Fibroblast of skin of right biceps (primary cell): ENCODE measurements at regions not wholly inside any gene's neighbourhood (a gene's known extent, or its start where the extent isn't known, plus 50 kb on each side); places are given as distances from the start of the nearest gene placed in this dataset.

Experiments
- DNase-seq: peaks from one replicate; pipeline ENCODE4 v3.0.0-alpha.2; 2013

GRCh38 chr2:51243892-51244535 is 212.1 kb upstream of the NRXN1 start:
- no peak for DNase-seq

GRCh38 chr2:51237626-51238271 is 205.8 kb upstream of the NRXN1 start:
- DNase-seq: no peak

GRCh38 chr2:51232027-51232426 is 200.1 kb upstream of the NRXN1 start:
- DNase-seq: no peak

- no peak for DNase-seq
These were observed 199.1 kb upstream of the NRXN1 start for GRCh38 chr2:51231071-51231470.

- no peak for DNase-seq
These were observed 193.4 kb upstream of the NRXN1 start for GRCh38 chr2:51225377-51225776.

GRCh38 chr2:51224790-51225189 is 192.9 kb upstream of the NRXN1 start:
- no peak for DNase-seq

- no peak for DNase-seq
These were observed 190.2 kb upstream of the NRXN1 start for GRCh38 chr2:51222106-51222505.

- DNase-seq: no peak
These were observed 188.7 kb upstream of the NRXN1 start for GRCh38 chr2:51220606-51221005.

- no peak for DNase-seq
These were observed 188.1 kb upstream of the NRXN1 start for GRCh38 chr2:51220080-51220479.

- peak; percentile 38 for DNase-seq
These were observed 187.5 kb upstream of the NRXN1 start for GRCh38 chr2:51219468-51219867.

GRCh38 chr2:51218047-51218446 is 186.1 kb upstream of the NRXN1 start:
- DNase-seq: peak; percentile 29

GRCh38 chr2:51213826-51214225 is 181.9 kb upstream of the NRXN1 start:
- no peak for DNase-seq

- no peak for DNase-seq
These were observed 180.4 kb upstream of the NRXN1 start for GRCh38 chr2:51212374-51212773.

GRCh38 chr2:51208521-51208920 is 176.6 kb upstream of the NRXN1 start:
- no peak for DNase-seq

GRCh38 chr2:51201295-51201694 is 169.4 kb upstream of the NRXN1 start:
- no peak for DNase-seq

- DNase-seq: no peak
These were observed 162.7 kb upstream of the NRXN1 start for GRCh38 chr2:51194656-51195055.

- DNase-seq: no peak
These were observed 138.3 kb upstream of the NRXN1 start for GRCh38 chr2:51170273-51170672.

- peak; percentile 16 for DNase-seq
These were observed 133.8 kb upstream of the NRXN1 start for GRCh38 chr2:51165534-51166260.

- no peak for DNase-seq
These were observed 126.3 kb upstream of the NRXN1 start for GRCh38 chr2:51158251-51158650.

GRCh38 chr2:51153236-51153635 is 121.3 kb upstream of the NRXN1 start:
- DNase-seq: peak; percentile 18

- no peak for DNase-seq
These were observed 119.7 kb upstream of the NRXN1 start for GRCh38 chr2:51151490-51152140.

- no peak for DNase-seq
These were observed 117.8 kb upstream of the NRXN1 start for GRCh38 chr2:51149725-51150124.

GRCh38 chr2:51145761-51146160 is 113.8 kb upstream of the NRXN1 start:
- DNase-seq: no peak
